Activated T-cell treated with anti-CD3 and anti-CD28 coated beads for 48 hours (primary cell): ENCODE measurements at regions not wholly inside any gene's neighbourhood (a gene's known extent, or its start where the extent isn't known, plus 50 kb on each side); places are given as distances from the start of the nearest gene placed in this dataset.

Source experiments
- DNase-seq: peaks from one replicate; pipeline ENCODE4 v3.0.0-alpha.2; 2020; ENCODE audit warnings: low read depth

- no peak for DNase-seq
These were observed 127.4 kb upstream of the TRIM2 start for GRCh38 chr4:153076861-153077260.

GRCh38 chr4:153079857-153080391, 124.3 kb upstream of the TRIM2 start:
- DNase-seq: no peak

GRCh38 chr4:153081006-153081580, 123.2 kb upstream of the TRIM2 start:
- no peak for DNase-seq

- DNase-seq: no peak
These were observed 122.5 kb upstream of the TRIM2 start for GRCh38 chr4:153081693-153082092.

GRCh38 chr4:153082322-153083301, 121.6 kb upstream of the TRIM2 start:
- DNase-seq: no peak

GRCh38 chr4:153083447-153083947, 120.7 kb upstream of the TRIM2 start:
- DNase-seq: no peak

- no peak for DNase-seq
These were observed 119.8 kb upstream of the TRIM2 start for GRCh38 chr4:153084224-153084979.

GRCh38 chr4:153084980-153085630, 119.1 kb upstream of the TRIM2 start:
- DNase-seq: peak; percentile 82

- DNase-seq: no peak
These were observed 116.5 kb upstream of the TRIM2 start for GRCh38 chr4:153087671-153088194.

- no peak for DNase-seq
These were observed 114.5 kb upstream of the TRIM2 start for GRCh38 chr4:153089742-153090141.

GRCh38 chr4:153090181-153090580, 114.1 kb upstream of the TRIM2 start:
- DNase-seq: no peak

- no peak for DNase-seq
These were observed 113.4 kb upstream of the TRIM2 start for GRCh38 chr4:153090670-153091385.

- DNase-seq: no peak
These were observed 110.8 kb upstream of the TRIM2 start for GRCh38 chr4:153093396-153093795.

- DNase-seq: no peak
These were observed 110.4 kb upstream of the TRIM2 start for GRCh38 chr4:153093802-153094201.

GRCh38 chr4:153094435-153094834, 109.8 kb upstream of the TRIM2 start:
- no peak for DNase-seq

- DNase-seq: no peak
These were observed 108.6 kb upstream of the TRIM2 start for GRCh38 chr4:153095448-153096204.

GRCh38 chr4:153096344-153096743, 107.9 kb upstream of the TRIM2 start:
- DNase-seq: no peak

GRCh38 chr4:153098427-153098826, 105.8 kb upstream of the TRIM2 start:
- DNase-seq: no peak

- no peak for DNase-seq
These were observed 104.7 kb upstream of the TRIM2 start for GRCh38 chr4:153099391-153100140.
